GM19468 (cell line): ENCODE measurements at regions not wholly inside any gene's neighbourhood (a gene's known extent, or its start where the extent isn't known, plus 50 kb on each side); places are given as distances from the start of the nearest gene placed in this dataset.
"Not testable (repeated sequence)": the region's sequence is repeated elsewhere in the genome, so short reads cannot be mapped to it uniquely, and the experiment has no call there.

Experiments used
- ATAC-seq: cut with Tn5 transposase; IDR thresholded peaks from one replicate; pipeline ENCODE4 v1.9.1; 2021; ENCODE audit warnings: mild to moderate bottlenecking, moderate library complexity, moderate number of reproducible peaks; ENCODE audit not compliant: unreplicated experiment; ENCODE audit errors: extremely low read depth

DNA sequence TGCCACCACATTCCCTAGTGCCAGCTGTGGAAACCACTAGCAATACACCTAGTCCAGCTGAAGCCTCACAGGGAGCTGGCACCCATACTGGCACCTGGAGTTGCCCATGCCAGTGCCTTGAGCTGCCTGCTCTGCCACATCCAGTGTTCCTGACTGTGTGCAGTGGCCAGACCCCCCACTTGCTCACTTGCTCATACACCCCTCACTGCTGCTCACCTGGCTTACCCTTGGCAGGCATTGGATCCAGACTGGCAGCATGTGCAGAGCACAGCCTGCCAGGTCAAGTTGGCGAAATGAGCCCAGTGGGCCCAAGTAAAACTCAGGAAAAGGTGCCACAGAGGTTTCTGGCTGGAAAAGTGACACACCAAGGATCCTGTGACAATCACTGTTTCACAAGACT is 1618.6 kb upstream of the PRMT6 start:
- ATAC-seq, result no peak

DNA sequence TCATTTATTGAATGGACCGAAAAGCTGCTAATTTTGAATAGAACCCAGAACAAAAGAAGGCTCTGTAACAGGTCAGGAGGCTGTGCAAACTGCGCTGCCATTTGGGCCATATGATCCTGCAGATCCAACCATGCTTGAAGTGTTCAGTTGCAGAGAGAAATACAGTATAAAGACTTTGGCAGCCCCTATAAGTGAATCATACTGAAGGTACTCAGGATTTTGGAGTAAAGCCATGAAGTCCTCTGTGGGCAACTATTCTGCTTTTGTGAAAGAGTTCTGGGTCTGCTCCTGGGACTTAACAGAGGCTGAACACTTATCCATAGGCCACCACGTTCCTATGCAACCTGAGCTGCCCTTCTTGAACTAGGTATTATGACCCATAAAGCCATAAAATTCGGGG is 1613.6 kb upstream of the PRMT6 start:
- no peak for ATAC-seq

DNA sequence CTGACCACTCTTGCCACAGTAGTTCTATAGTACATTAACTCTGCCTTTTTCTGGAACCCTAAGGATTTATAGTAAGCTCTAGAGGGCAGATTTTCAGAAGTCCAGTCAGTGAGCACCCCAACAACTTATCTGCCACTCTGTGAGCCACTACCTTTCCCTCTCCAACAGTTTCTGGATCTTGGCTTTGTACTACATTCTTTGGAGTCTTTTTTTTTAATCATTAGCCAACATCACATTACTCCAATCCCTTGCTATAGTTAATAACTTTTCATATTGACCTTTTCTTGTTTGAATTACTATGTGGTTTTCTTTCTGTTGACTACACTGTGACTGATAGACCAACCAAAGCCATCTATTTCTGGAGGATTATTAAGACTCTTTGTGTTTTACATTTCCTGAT is 1596.7 kb upstream of the PRMT6 start:
- no peak for ATAC-seq

DNA sequence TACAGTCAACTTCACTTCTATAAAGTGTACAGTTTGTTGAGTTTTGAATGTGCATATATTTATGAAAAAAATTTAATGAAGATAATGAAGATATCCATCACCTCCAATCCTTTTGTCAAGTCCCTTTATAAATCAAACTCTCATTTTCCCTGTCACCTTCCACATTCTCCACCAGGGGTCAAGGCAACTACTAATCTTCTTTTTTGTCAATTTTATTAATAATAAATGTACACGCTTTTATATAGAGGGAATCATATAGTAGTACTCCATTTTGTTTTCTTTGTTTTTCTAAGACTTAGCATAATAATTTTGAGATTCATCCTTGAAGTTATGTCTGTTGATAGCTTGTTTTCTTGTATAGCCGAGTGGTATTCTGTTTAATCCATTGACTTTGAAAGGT is 1594.2 kb upstream of the PRMT6 start:
- no peak for ATAC-seq

DNA sequence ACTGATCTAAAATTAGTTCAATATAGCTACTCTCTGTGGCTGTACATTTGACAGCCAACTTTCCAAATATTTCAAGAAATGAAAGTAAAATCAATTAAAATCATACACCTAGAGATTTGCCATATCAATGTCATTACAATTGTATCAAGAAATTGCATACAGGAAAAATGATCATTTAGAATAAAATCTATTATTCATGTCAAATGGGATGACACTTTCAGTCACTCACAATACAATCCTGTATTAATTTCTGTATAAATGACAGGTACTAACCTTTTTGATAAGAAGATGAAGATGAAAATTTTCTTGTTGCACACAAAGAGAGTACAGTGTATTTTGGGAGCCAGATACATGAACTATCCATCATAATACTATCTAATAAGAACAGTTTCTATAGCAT is 1588.9 kb upstream of the PRMT6 start:
- no peak for ATAC-seq

DNA sequence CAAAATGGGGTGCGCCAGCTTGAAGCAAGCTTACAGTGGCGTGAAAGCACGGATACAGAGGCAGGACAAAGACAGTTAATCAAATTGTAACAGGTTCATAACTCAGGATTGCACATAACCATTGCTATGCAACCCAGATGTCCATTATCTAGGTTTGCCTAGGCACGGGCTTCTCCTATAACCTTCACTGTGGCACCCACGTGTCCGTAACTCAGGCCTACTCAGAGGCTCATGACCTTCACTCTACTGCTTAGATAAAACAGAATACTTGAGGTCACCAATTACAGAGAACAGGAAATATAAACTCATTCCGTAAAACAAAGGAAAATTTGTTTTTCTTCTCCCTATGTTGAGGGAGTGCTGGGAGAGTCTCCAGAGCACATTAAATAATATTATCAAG is 1585.9 kb upstream of the PRMT6 start:
- ATAC-seq, result not testable (repeated sequence)

DNA sequence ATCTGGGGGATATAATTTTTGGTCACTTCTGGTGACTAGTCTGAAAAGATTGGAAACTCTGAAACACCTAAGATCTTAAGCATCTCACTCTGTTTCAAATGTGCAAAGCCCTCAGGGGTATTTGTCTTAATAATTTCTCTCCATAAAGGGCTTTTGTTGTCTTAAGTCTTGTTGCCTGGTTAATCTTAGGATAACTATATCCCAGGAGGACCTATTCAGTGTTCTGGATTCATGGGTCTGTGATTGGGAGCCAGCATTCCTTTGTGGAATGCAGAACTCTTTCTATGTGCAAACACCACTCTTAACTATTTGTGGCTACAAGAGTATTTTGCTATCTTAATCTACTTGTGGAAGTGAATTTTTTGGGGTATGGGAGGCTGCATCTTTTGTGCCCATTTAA is 1573.0 kb upstream of the PRMT6 start:
- no peak for ATAC-seq

DNA sequence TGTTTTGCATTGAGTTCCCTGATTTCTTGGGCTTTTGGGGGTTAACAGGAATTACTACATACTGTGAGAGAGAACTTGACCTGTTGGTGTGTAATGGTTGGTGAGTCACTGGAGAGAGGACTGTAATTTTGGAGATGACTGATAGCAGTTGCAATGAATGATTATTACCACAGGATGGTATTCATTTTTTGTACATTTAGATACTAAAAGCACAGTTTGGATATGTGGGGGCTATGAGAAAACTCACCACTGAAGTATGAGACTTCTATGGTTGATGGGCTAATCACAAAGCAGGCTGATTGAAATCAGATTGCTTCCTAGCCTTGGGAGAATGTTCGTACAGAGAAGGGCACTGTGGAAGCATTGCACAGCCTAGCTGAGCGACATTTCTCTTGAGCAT is 1571.3 kb upstream of the PRMT6 start:
- ATAC-seq, result no peak

DNA sequence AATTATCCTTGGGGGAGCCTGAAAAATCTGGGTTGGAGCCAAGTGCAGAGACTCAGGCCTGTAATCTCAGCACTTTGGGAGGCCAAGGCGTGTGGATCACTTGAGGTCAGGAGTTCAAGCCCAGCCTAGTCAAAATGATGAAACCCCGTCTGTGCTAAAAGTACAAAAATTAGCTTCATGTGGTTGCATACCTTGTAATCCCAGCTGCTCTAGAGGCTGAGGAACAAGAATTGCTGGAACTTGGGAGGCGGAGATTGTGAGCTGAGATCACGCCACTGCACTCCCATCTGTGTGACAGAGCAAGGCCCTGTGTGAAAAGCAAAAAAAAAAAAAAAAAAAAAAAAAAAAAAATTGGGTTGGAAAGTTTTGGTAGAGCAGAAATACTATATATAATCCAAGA is 1563.6 kb upstream of the PRMT6 start:
- ATAC-seq, result no peak

DNA sequence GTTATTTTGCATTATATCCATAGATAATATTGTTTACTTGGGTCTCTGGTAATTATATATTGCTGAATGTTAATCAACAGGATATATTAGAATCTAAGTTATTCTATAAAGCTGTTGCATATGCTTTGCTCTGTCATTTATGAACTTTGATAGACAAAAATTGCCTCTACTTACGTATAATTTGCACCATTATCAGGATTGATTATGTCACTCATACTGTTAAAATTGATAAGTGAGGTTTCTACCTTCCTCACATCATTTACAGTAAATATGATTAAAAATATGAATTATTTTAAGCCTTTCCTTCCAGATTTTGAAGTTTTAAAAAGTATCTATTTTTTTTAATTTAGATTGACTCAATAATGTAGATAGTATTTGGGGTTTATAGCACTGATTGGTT is 1540.4 kb upstream of the PRMT6 start:
- ATAC-seq, result no peak

DNA sequence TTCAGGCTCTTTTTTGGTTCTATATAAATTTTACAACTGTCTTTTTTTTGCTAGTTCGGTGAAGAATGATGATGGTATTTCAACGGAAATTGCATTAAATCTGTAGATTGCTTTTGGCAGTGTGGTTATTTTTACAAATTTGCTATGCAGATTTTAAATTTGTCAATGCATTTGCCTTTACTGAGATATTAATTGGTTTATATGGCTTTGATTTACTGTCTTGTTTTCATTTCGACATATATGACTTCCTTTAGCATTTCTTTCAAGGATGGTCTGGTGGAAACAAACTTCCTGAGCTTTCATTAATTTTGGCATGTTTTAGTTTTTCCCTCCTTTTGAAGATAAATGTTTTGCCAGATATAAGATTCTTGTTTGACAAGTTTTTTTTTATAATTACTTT is 1522.5 kb upstream of the PRMT6 start:
- no peak for ATAC-seq

DNA sequence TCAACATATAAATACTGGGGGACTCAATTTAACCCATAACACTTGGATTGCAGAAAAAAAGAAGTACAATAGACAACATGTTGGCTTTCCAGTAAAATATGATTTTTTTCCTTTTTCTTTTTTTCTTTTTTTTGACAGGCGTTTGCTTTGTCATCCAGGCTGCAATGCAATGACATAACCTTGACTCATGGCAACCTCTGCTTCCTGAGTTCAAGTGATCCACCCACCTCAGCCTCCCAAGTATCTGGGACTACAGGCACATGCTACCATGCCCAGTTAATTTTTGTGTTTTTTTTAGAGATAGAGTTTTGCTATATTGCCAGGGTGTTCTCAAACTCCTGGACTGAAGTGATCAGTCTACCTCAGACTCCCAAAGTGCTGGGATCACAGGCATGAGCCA is 1512.0 kb upstream of the PRMT6 start:
- no peak for ATAC-seq

DNA sequence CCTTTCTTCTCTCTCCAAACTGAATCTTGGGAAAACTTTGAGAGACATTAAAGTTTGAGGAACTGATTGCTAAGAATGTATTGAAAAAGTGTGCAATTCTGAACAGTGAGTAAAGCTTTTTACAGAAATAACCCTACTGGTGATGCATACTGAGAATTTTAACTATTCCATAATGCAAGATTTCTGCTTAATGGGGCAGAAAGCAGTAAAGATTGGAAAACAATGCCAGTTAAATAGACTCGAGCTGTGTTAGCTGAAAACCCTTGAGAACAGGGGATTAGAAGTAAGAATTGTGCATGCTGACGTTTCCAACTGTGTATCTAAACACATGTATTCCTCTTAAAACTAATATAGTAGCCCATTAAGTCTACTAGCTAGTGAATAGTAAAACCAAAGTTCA is 1500.2 kb upstream of the PRMT6 start:
- no peak for ATAC-seq

DNA sequence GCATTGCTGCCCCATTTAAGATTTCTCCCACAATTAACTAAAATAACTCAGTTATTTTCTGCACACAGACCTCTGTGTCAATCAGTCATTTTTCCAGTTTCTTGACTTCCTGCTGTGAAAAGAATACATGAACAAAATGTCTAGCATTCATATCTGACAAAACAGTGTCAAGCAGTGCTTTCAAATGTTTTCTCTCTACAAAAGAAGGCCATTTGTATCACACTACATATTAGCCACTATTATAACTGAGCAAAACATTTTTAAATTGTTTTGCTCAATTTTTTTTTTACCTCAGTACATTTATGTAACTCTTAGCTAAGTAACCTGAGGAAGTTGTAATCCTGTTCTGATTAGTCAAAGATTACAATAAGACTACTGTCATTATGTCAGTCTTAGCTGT is 1498.5 kb upstream of the PRMT6 start:
- ATAC-seq, result no peak

DNA sequence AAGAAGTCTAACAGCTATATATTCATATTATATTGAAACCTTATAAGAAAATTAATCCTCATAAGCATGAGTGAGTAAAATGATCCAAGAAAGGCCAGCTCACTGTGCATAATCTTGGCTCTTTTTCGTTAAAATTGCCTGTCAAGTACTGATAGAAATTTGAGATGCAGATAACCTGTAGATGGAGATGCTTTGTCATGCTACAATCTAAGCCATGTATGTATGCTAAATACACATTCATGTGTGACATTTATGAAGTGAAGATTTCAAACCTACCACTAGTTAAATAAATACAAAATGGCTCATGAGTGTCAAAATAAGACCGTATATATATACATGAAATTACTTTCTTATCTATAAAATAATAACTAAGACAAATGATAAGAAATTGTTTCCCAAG is 1491.5 kb upstream of the PRMT6 start:
- no peak for ATAC-seq

DNA sequence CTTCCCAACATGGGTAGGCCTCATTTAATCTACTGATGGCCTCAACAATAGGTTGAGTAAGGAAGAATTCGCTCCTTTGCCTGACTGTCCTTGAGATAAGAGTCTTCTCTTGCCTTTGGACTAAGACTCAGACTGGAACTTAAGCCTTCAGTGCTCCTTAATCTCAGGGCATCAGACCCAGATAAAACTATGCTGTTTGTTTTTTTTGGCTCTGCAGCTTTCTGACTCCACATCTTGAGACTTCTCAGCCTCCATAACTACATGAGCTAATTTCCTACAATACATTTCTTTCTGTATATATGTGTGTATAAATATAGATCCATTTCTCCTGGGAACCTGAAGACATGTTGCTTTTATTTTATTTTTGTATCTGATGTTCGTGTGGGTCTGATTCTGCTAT is 1470.7 kb upstream of the PRMT6 start:
- ATAC-seq, result no peak

DNA sequence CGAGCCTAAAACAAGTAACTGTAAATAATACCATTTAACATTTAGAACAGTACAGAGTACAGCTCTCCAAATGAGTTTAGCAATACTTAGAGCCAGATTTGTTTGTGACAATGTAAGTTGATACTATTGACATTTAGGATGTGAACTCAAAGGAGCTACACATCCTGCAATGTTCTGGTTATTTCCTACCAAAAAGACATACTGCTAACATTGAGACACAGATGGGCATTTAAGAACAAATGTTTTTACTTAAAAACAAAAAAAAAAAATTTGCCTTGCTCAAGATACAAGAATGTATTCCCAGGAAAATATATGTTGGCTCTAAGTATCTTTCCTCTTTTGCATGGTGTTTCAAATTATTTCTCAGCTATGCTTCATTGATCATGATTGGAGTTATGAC is 1464.8 kb upstream of the PRMT6 start:
- ATAC-seq, result no peak

DNA sequence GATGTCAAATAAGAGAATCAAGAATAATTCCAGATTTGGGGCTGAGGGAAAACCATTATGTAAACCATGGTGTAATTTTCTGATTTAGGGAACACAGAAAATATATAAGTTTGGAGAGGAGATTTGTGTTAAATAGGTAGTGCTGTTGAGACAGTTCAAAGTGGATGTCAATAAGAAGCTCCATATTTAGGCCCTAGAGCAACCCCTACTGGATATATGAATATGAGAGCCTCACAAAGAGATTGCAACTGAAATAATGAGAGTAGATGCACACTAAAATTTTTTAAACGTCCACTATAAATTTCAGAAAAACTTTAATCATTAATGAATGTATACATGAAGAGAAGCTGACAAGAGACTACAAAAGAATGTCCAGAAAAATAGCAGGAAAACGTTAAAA is 1447.8 kb upstream of the PRMT6 start:
- ATAC-seq, result no peak

DNA sequence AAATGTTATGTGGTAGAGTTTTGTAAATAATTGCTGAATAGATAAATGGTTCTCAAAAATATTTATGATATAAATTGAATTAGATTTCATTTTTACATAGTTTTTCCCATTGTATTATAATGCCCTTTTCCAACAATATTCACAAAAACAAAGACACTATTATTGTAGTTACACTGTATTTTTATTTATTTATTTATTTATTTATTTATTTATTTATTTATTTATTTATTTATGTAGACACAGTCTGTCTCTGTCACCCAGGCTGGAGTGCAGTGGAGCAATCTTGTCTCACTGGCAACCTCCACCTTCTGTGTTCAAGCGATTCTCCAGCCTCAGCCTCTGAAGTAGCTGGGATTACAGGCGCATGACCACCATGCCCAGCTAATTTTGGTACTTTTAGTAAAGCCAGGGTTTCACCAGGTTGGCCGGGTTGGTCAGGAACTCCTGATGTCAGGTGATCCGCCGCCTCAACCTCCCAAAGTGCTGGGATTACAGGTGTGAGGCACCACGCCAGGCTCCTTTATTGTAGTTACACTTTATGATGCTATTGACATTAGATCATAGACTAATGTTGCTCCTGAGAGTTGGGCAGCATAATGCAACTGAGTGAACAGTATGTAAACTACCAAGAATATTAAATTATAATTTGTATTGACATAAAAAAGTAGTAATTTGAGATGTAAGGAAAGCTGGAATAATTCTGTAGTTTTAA is 1430.0 kb upstream of the PRMT6 start:
- ATAC-seq, result no peak

DNA sequence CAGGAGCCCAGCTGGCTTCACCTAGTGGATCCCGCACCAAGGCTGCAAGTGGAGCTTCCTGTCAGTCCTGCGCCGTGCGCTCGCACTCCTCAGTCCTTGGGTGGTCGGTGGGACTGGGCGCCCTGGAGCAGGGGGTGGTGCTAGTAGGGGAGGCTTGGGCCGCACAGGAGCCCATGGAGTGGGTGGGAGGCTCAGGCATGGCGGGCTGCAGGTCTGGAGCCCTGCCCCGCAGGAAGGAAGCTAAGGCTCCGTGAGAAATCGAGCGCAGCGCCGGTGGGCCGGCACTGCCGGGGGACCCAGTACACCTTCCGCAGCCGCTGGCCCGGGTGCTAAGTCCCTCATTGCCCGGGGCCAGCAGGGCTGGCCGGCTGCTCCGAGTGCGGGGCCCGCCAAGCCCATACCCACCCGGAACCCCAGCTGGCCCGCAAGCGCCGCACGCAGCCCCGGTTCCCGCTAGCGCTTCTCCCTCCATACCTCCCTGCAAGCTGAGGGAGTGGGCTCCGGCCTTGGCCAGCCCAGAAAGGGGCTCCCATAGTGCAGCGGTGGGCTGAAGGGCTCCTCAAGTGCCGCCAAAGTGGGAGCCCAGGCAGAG is 1425.2 kb upstream of the PRMT6 start:
- not testable (repeated sequence) for ATAC-seq

DNA sequence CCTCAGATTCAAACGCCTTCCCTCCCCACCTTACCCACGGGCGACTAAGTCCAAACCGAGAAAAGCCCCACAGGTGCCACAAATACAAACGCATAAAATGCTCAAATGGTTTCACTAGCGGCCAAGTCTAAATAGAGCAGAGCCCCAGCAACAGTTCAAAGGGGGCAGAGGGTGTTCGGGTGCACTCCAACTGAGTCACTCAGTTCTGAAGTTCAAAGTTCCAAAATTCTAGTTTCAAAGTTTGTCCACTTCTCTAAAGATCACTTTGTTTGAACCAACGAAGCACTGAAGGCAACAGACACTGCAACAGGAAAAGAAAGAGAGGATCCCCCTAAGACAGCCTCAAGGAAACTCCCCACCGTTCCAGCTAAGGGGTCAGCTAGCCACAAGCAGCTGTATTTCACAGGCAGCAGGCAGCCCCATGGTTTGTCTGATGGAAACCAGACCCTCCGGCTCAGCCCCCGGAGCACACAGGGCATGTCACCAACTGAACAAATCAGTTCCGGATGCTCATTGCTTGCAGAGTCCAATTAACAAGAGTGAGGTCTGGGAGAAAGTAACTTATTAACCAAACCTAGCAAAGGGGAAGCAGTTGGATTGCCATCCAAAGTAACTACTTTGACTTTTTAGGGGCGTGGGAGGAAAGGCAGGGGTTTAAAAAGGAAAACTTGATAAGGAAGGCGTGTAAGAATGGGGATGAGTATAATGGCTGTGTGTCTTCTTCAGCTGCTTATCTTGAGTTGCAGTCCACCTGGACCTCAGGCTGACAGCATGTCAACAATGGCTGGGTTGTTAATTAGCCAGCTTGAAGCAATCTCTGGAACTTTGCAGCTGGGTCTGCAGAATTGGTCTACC is 1423.9 kb upstream of the PRMT6 start:
- ATAC-seq, result no peak
